22Rv1 (cell line): ENCODE measurements at regions not wholly inside any gene's neighbourhood (a gene's known extent, or its start where the extent isn't known, plus 50 kb on each side); places are given as distances from the start of the nearest gene placed in this dataset.

ENCODE experiments used
- H3K27ac ChIP-seq: fragments of 450-650 bp; 2 replicates; pipeline ENCODE4 v1.5.1; 2017
- CTCF ChIP-seq: fragments of 450-650 bp; IDR thresholded peaks from 2 replicates; pipeline ENCODE4 v1.5.1; 2017; ENCODE audit warnings: mild to moderate bottlenecking
- ZFX ChIP-seq: fragments of 450-650 bp; IDR thresholded peaks from 2 replicates; pipeline ENCODE4 v1.6.1; 2017; ENCODE audit warnings: antibody characterized with exemption, borderline replicate concordance

DNA sequence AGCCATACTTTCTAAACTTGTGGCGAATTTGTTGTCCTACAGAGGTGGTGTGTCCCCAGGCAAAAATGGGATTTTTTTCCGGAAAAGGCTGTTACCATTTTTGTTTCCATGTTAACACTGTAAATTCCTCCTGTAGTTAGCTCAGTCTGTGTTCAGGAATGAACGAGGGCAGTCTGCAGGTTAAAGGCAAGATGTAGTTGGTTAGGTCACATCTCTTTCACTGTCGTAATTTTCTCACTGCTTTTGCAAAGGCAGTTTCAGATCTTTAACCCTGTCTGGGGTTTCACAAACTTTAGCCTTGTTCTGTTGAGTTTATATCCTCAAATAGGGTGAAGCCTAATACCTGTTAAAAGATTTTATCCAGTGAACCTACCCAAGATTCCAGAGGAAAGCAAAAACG lies 50.5 kb upstream of the PUDP start:
- TF ChIP-seq CTCF = no peak
- TF ChIP-seq ZFX = no peak
- no peak overlapping the region for H3K27ac ChIP-seq
